ENCODE measurements at regions not wholly inside any gene's neighbourhood (a gene's known extent, or its start where the extent isn't known, plus 50 kb on each side); places are given as distances from the start of the nearest gene placed in this dataset.

DNA sequence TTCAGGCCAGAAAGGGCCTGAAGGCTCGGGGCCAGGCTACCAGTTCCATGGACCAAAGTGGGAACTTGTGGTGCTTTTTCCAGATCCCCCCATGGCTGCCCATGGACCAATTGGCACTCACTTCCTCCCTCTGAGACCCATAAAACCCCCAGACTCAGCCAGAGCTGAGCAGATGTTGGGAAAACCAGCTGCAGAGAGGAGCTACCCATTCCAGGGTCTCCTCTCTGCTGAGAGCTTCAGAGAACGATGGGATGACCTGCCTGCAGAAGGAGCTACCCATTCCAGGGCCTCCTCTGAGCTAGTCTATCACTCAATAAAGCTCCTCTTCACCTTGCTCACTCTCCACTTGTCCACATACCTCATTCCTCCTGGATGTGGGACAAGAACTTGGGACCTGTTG lies 52.2 kb upstream of the MED9 start:
- TF ChIP-seq, protein P1, sequence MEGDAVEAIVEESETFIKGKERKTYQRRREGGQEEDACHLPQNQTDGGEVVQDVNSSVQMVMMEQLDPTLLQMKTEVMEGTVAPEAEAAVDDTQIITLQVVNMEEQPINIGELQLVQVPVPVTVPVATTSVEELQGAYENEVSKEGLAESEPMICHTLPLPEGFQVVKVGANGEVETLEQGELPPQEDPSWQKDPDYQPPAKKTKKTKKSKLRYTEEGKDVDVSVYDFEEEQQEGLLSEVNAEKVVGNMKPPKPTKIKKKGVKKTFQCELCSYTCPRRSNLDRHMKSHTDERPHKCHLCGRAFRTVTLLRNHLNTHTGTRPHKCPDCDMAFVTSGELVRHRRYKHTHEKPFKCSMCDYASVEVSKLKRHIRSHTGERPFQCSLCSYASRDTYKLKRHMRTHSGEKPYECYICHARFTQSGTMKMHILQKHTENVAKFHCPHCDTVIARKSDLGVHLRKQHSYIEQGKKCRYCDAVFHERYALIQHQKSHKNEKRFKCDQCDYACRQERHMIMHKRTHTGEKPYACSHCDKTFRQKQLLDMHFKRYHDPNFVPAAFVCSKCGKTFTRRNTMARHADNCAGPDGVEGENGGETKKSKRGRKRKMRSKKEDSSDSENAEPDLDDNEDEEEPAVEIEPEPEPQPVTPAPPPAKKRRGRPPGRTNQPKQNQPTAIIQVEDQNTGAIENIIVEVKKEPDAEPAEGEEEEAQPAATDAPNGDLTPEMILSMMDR (conservative IDR thresholded peaks at IDR 0.05; ENCODE audit: low read depth in 2 of 2) = no peak
- TF ChIP-seq EZH2 (IDR thresholded peaks at IDR 0.05; ENCODE audit: low read depth, unreplicated experiment) = no peak
- TF ChIP-seq, protein P2, sequence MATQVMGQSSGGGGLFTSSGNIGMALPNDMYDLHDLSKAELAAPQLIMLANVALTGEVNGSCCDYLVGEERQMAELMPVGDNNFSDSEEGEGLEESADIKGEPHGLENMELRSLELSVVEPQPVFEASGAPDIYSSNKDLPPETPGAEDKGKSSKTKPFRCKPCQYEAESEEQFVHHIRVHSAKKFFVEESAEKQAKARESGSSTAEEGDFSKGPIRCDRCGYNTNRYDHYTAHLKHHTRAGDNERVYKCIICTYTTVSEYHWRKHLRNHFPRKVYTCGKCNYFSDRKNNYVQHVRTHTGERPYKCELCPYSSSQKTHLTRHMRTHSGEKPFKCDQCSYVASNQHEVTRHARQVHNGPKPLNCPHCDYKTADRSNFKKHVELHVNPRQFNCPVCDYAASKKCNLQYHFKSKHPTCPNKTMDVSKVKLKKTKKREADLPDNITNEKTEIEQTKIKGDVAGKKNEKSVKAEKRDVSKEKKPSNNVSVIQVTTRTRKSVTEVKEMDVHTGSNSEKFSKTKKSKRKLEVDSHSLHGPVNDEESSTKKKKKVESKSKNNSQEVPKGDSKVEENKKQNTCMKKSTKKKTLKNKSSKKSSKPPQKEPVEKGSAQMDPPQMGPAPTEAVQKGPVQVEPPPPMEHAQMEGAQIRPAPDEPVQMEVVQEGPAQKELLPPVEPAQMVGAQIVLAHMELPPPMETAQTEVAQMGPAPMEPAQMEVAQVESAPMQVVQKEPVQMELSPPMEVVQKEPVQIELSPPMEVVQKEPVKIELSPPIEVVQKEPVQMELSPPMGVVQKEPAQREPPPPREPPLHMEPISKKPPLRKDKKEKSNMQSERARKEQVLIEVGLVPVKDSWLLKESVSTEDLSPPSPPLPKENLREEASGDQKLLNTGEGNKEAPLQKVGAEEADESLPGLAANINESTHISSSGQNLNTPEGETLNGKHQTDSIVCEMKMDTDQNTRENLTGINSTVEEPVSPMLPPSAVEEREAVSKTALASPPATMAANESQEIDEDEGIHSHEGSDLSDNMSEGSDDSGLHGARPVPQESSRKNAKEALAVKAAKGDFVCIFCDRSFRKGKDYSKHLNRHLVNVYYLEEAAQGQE (IDR thresholded peaks at IDR 0.05; ENCODE audit: unreplicated experiment) = no peak
- TF ChIP-seq POLR2AphosphoS5 (IDR thresholded peaks at IDR 0.05; ENCODE audit: low read depth) = no peak
- TF ChIP-seq CREB1 (CRISPR knock-in tag; IDR thresholded peaks at IDR 0.05; ENCODE audit: low read depth) = no peak
- TF ChIP-seq EZH2phosphoT487 (IDR thresholded peaks at IDR 0.05; ENCODE audit: unreplicated experiment) = no peak
- no peak for TF ChIP-seq JUNB (IDR thresholded peaks at IDR 0.05; ENCODE audit: unreplicated experiment)
- no peak for TF ChIP-seq STAT1 (IDR thresholded peaks at IDR 0.05; ENCODE audit: unreplicated experiment)

Measured in GM23338 (cell line).